GM19351 (cell line): ENCODE measurements at regions not wholly inside any gene's neighbourhood (a gene's known extent, or its start where the extent isn't known, plus 50 kb on each side); places are given as distances from the start of the nearest gene placed in this dataset.

Experiments used
- ATAC-seq: cut with Tn5 transposase; IDR thresholded peaks from one replicate; pipeline ENCODE4 v1.9.1; 2021; ENCODE audit warnings: mild to moderate bottlenecking, moderate library complexity; ENCODE audit not compliant: unreplicated experiment

DNA sequence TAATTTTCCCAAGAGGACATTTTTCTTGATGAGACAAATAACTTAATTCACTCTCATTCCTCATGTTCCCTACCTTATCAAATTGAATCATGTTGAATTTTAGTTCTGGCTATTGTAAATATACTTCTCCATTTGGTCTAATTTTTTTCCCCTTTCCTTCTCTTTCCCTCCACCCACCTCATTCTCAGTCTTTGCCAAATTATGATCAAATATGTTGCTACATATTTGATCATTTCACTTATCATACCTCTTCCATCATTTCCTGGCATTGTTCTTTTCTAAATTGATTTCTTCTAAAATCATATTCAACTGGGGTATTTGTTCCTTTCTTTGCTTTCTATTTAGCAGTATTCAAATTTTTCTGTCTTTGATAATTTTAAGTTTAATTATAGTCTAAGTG lies 52.3 kb downstream of the HDGFL1 start:
- ATAC-seq, result no peak

GRCh38 chr6:22622351-22622750 lies 53.0 kb downstream of the HDGFL1 start:
- ATAC-seq, result no peak

DNA sequence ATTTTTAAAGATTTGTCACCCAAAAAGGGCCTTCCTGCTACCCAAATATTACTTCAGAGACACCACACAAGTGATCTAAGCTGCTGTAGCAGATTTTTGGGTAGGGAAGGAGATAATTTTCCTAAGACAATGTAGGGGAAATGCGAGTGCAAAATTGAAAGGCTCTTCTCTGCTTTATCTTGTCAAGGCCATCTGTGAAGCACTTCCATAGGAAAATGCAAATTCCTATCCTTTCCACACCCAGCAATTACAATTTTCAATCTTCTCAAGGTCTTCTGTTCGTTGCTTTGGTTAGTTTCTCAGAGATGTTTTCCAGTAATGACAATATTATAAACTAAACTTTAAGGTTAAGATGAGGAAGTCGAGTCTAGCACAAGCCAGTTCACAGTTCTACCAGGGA lies 53.4 kb downstream of the HDGFL1 start:
- no peak for ATAC-seq

DNA sequence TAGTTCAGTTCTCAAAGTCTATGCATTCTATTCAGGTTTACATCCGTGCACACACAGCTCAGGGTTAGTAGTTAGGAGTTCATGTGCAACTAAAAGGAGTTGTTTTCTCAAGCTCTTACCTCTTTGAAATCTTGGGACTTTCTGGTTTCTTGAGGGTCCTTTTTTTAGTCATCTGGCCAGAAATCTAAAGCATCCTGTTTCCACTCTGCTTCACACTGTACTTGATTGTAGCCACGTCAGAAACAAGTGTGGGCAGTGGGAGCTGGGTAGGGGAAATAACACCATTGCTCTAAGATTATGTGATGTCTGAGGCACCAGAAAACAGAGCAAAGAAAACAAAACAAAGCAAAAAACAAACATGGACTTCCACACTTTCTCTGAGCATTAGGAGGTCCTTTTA lies 58.3 kb downstream of the HDGFL1 start:
- ATAC-seq, result no peak

GRCh38 chr6:22631091-22631490 lies 61.7 kb downstream of the HDGFL1 start:
- no peak for ATAC-seq

DNA sequence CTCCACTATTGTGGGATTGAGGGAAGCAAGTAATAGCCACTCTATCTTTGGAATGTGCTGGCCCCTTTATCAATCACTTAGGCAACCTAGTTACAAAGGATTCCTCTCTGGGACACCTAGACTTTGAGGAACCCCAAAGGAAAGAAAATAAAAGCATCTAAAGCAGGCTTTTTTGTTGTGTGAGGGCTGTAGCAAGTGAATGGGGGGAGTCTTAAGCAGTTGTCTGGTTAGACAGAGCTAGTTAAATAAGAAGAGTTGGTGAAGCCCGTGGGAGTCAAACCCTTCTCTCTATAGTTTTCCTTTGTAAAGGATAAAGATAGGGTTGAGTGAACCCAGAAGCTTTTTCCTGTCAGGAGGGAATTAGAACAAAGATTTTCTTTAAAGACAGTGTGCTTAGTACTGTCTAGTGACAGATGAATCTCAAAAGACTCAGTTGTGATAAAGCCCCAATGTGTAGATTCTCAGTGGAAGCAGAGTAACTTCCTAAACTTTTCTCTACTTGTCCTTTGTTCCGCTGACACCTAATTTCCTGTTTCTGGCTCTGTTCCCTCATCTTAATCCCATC lies 63.3 kb downstream of the HDGFL1 start:
- no peak for ATAC-seq

DNA sequence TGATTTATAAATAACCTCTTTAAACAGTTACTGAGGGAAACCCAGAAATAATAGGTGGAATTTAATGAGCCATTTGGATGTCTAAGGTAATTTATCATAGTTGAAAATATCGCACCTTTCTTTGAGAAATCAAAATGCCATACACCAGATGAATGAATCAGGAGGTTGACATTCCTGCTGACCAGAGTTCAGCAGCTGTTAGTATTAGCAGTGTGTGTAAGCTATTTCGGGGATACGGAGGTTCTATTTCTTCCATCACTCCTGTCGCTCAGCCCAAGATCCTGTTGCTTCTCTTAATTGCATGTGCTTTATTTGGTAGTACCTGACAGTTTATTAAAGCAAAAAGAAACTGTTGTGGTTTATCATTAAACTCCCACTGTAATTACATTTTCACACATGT lies 67.1 kb downstream of the HDGFL1 start:
- ATAC-seq, result no peak

DNA sequence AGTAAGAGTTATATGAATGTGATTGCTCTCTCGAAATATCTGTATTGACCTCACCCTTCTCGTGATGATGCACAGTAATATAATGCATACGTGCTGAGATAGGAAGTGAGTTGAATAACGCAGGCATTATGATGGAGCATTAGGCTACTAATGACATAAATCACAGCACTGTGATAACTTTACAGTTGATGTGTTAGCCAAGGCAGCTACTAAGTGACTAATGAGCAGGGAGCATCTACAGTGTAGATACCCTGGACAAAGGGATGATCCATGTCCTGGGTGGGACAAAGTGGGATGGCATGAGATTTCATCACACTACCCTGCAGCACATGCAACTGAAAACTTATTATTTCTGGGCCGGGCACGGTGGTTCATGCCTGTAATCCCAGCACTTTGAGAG lies 68.4 kb downstream of the HDGFL1 start:
- ATAC-seq, result no peak

DNA sequence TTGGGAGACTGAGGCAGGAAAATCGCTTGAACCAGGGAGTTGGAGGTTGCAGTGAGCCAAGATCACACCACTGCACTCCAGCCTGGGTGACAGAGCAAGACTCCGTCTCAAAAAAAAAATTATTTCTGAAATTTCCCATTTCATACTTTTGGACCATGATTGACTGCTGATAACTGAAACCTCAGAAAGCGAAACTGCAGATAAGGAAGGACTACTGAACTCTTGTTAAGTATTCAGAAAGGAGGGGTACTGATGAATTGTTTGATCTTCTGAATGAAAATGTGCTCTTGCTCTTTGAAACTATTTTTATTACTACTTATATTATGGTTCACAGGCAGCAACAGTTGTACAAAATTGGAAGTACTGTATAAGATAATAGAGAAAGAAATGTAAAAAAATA lies 69.0 kb downstream of the HDGFL1 start:
- ATAC-seq, result no peak

GRCh38 chr6:22642254-22642653 lies 72.9 kb downstream of the HDGFL1 start:
- ATAC-seq, result no peak

DNA sequence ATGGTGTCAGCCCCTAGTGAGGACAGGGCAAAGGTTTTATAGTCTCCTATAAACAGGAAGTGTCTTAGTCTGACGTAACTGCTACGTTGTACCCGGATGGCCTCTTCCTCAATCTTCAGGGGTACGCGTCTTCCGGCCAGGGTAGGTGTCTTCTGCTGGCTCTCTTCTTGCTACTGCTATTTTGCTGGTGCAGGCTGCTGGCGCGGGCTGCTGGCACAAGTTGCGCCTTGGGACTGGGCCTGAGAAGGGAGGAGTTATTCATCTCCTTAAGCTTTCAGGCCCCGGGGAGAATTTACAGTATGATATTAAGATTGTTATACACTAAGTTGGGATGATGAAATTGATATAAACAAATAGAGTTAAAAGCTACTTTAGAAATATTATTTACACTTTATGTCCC lies 74.4 kb downstream of the HDGFL1 start:
- ATAC-seq, result no peak

GRCh38 chr6:22647719-22648118 lies 78.4 kb downstream of the HDGFL1 start:
- ATAC-seq, result no peak

DNA sequence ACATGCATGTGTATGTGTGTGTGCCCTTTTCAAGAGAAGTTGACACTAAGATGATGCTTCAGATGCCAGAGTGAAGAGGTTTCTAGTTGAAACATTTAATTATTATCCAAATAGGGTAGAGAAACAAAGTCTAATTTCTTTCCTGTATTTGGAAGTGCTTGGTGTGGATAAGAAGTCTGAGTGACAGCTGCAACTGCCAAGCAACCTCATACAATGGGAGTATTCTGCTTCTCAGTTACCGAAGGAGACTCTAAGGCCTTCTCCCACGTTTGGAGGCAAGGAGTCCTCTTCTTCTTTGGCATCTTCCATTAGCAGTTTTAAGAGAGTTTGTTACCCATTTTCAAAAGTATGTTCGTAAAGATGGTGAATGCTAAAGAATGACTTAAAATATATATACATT lies 82.4 kb downstream of the HDGFL1 start:
- ATAC-seq, result no peak

DNA sequence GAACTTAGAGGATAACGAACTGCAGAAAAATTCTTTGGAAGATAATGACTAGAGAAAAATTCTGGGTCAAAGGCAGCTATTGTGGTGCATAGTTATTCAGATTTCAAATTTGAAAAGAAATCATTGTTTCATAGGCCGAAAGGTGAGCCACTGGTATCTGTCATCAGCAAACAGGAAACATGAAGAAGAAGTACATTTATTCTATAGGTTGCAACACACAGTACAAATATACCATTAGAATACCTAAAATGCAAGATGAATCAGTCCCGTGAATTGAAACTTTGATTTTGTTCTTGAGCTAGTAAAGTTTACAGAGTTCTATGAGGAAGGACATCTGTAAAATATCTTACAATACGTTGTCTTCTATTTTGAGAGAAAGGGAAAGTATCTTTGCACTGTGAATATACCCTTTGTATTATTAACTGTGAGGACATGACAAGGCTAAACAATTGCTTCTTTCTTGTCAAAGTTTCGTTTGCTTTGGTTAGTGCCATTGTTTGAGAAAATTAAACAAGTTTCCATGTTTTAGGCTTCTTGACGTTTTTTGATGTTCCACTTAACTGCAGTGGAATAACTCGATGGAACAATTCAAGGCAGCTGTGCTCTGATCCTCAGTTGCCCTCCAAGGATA lies 84.7 kb downstream of the HDGFL1 start:
- no peak for ATAC-seq

GRCh38 chr6:22656706-22657351 lies 87.5 kb downstream of the HDGFL1 start:
- ATAC-seq, result no peak

GRCh38 chr6:22657352-22657980 lies 88.1 kb downstream of the HDGFL1 start:
- no peak for ATAC-seq

DNA sequence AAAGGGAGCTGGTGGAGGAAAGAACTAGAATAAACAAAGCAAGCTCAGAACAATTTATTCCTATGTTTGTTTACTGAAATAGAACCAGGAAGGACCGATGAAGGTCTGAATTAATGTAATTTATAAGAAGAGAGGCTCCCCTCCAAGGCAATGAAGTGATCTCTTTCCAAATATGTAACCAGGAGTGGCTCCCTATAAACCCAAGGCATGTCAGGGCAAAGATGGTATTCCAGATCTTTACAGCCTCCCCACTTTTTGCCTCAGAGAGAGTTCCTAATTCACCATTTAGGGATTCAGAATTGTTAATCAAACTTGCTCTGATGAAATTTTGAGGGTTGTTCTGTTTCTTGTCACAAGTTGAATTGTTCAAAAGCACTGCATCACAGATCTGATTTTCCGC lies 88.8 kb downstream of the HDGFL1 start:
- ATAC-seq, result no peak

GRCh38 chr6:22658934-22659333 lies 89.6 kb downstream of the HDGFL1 start:
- no peak for ATAC-seq

GRCh38 chr6:22664968-22665367 lies 95.6 kb downstream of the HDGFL1 start:
- no peak for ATAC-seq

DNA sequence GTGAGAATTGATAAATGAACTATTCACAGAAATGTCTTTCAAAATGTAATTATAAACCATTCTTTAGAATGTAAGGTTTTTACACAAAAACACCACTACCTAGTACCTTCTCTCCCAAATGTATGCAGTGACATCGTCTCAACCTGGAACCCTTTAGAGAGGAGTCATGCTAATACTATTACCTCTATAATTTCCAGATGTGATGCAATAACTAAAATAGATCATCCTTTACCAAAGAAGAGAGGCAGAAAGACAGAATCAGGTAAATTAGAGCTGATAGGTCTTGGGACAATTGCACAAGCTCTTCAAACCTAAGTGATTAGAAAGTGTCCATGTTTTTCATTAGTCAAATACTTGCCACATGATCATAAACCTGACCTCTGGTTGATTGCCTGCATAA lies 96.7 kb downstream of the HDGFL1 start:
- ATAC-seq, result no peak

DNA sequence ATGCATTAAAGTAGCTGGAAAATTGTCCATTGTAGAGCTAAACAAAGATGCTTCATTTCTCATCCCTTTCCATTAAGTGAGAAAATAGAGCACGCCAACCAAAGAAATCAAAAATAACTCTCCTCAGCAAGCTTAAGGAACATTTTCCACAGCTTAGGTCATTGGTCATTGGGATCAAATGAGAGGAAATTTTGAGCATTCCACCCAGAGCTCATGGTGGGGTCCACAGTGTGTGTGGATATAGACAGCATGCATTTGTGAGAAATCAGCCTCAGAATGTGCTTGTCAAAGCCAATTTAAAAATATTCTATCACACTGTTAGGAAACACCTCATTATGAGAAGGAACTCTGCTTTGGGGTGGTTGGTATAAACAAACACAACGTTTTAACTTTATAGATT lies 97.2 kb downstream of the HDGFL1 start:
- ATAC-seq, result no peak

DNA sequence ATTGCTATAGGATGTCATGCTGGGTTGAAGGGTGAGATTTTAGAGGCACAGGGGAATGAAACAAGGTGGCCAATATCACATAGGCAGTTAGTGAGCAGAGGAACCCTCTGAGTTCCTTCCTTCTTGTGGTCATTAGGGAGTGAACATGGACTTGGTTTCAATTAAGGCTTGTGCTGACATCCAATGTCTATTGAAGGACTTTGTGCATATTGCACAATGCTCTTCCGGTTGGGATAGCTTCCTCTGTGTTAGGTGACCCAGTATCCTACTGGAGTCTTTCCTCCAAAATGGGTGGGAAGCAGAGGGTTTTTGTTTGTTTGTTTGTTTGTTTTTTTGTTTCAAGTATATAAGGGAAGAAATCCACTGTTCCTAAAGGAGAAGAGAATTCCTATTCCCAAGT lies 98.5 kb downstream of the HDGFL1 start:
- ATAC-seq, result no peak
